Left lung (tissue), 4 donors: ENCODE measurements at regions not wholly inside any gene's neighbourhood (a gene's known extent, or its start where the extent isn't known, plus 50 kb on each side); places are given as distances from the start of the nearest gene placed in this dataset.

Experiments used
- ATAC-seq: fragments of 200-7000 bp; cut with Tn5 transposase; one replicate; pipeline ENCODE4 v1.9.1; 2020; ENCODE audit warnings: moderate library complexity
- DNase-seq, 4 donors: peaks; one replicate each; pipeline ENCODE4 v3.0.0-alpha.2; 2013 to 2020
- H3K27ac ChIP-seq, 2 donors: fragments of 200-600 bp; sonication (generic) in 1 of 2; one replicate each; pipeline versions ENCODE4 v1.5.0 to v1.8.0; 2020 to 2021
- H3K27me3 ChIP-seq, 2 donors: fragments of 200-600 bp; sonication (generic) in 1 of 2; one replicate each; pipeline versions ENCODE4 v1.5.0 to v1.8.0; 2020 to 2021
- H3K36me3 ChIP-seq, 2 donors: fragments of 200-600 bp; sonication (generic) in 1 of 2; one replicate each; pipeline versions ENCODE4 v1.5.0 to v1.8.0; 2020 to 2021
- H3K4me1 ChIP-seq, 2 donors: fragments of 200-600 bp; one replicate each; pipeline ENCODE4 v1.8.0; 2021
- H3K4me3 ChIP-seq, 2 donors: fragments of 200-600 bp; sonication (generic) in 1 of 2; one replicate each; pipeline versions ENCODE4 v1.5.0 to v1.8.0; 2020 to 2021; ENCODE audit warnings: mild to moderate bottlenecking in 1 of 2
- H3K9me3 ChIP-seq, 2 donors: fragments of 200-600 bp; sonication (generic) in 1 of 2; one replicate each; pipeline versions ENCODE4 v1.5.0 to v1.8.0; 2020 to 2021
- CTCF ChIP-seq, 2 donors: fragments of 200-600 bp; sonication (generic) in 1 of 2; IDR thresholded peaks; one replicate each; pipeline versions ENCODE4 v1.5.0 to v1.8.0; 2021; ENCODE audit warnings: antibody characterized with exemption in 2 of 2
- intact Hi-C, 2 donors: fragments of 100-400 bp; cut with DNase I; formaldehyde crosslinking; loops; one replicate each; pipeline versions ENCODE4 v1.11.2 to v1.14.2; 2022
- donor health status: DM: no; HTN: yes; CAD: no.
- donor health status: DM: no; HTN: no; CAD: no.

DNA sequence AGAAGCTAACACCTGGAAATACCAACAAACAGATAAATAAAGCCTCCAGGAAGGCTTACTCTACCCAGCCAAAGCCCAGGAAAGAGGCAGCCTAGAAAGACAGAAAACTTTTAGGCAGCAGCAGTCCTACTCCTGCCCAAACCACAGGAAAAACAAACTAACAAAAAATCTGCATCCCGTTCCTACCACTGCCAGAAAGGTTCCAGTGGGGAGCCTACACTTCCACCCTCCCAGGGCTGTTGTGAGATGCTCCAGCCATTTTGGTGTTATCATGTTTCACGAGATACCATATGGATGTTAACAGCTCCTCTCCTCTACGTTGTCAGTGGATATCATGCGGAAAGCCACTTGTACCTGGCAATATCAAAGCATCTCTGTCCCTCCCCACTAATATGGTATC, 135.9 kb upstream of the ADRA1D start:
- intact Hi-C loops = no loop called here
- ATAC-seq = no peak
- no peak for DNase-seq
- Histone ChIP-seq H3K4me1 (no peaks in the 10 kb centered on the region), H3K4me3 (no peak overlapping the region), H3K27ac (no peak overlapping the region), H3K9me3 (no peaks in the 10 kb centered on the region), H3K27me3 (peaks cover 0 to 20% of the 10 kb centered on the region in 2 donors), H3K36me3 (no peaks in the 10 kb centered on the region)
- TF ChIP-seq CTCF (IDR thresholded peaks at IDR 0.05) = no peak

GRCh38 chr20:4383961-4384360, 134.9 kb upstream of the ADRA1D start:
- no peak overlapping the region for H3K27ac ChIP-seq
- H3K27me3 ChIP-seq = peaks cover 0 to 20% of the 10 kb centered on the region in 2 donors
- intact Hi-C loops = no loop called here
- ATAC-seq = no peak
- DNase-seq = no peak
- no peak for TF ChIP-seq CTCF (IDR thresholded peaks at IDR 0.05)
- H3K36me3 ChIP-seq = no peaks in the 10 kb centered on the region
- no peak overlapping the region for H3K4me3 ChIP-seq
- no peaks in the 10 kb centered on the region for H3K9me3 ChIP-seq
- H3K4me1 ChIP-seq = no peaks in the 10 kb centered on the region

- peak in 3 of 4 donors; percentile 53 to 75 (median 55) for DNase-seq
- peak; percentile 41 for ATAC-seq
- Histone ChIP-seq H3K9me3 (no peaks in the 10 kb centered on the region), H3K27me3 (peaks cover 0 to 8% of the 10 kb centered on the region in 2 donors), H3K27ac (no peak overlapping the region), H3K36me3 (no peaks in the 10 kb centered on the region), H3K4me1 (peaks cover 0 to 13% of the 10 kb centered on the region in 2 donors), H3K4me3 (no peak overlapping the region)
- intact Hi-C loops = no loop called here
- TF ChIP-seq CTCF (IDR thresholded peaks at IDR 0.05) = no peak
Measured at GRCh38 chr20:4375881-4376280, 126.8 kb upstream of the ADRA1D start.

DNA sequence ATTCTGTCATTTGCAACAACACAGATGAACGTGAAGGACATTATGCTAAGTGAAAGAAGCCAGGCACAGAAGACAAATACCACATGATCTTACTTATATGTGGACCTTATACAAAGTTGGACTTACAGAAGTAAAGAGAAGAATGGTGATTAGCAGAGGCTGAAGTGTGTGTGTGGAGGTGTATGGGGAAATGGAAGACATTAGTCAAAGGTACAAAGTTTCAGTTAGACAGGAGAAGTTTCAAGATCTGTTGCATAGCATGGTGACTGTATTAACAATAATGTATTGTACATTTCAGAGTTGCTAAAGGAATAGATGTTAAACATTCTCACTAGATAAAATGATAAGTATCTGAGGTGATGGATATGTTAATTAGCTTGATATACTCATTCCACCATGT, 124.4 kb upstream of the ADRA1D start:
- no peak for ATAC-seq
- H3K36me3 ChIP-seq = no peaks in the 10 kb centered on the region
- H3K4me1 ChIP-seq = peaks cover 0 to 25% of the 10 kb centered on the region in 2 donors
- H3K27ac ChIP-seq = no peak overlapping the region
- H3K9me3 ChIP-seq = no peaks in the 10 kb centered on the region
- TF ChIP-seq CTCF (IDR thresholded peaks at IDR 0.05) = no peak
- H3K27me3 ChIP-seq = no peaks in the 10 kb centered on the region
- DNase-seq = no peak
- intact Hi-C loops = no loop called here
- no peak overlapping the region for H3K4me3 ChIP-seq

- Histone ChIP-seq H3K4me3 (no peak overlapping the region), H3K27ac (no peak overlapping the region), H3K27me3 (no peaks in the 10 kb centered on the region), H3K9me3 (no peaks in the 10 kb centered on the region), H3K4me1 (peaks cover 0 to 25% of the 10 kb centered on the region in 2 donors), H3K36me3 (no peaks in the 10 kb centered on the region)
- intact Hi-C loops = no loop called here
- TF ChIP-seq CTCF (IDR thresholded peaks at IDR 0.05) = no peak
- ATAC-seq = peak; percentile 63
- peak in 2 of 4 donors; percentile 42 to 63 for DNase-seq
Measured at GRCh38 chr20:4371623-4372251, 122.7 kb upstream of the ADRA1D start.
